GOT3 (cell line): ENCODE measurements at regions not wholly inside any gene's neighbourhood (a gene's known extent, or its start where the extent isn't known, plus 50 kb on each side); places are given as distances from the start of the nearest gene placed in this dataset.

Source experiments
- DNase-seq: peaks from one replicate; lab custom pipeline; 2025; ENCODE audit warnings: mixed read lengths; lab: John Stamatoyannopoulos, UW

- no peak for DNase-seq
Measured at GRCh38 chr2:122112216-122113005, 357.0 kb downstream of the TSN start.

- no peak for DNase-seq
Measured at GRCh38 chr2:122114421-122114820, 359.0 kb downstream of the TSN start.

DNA sequence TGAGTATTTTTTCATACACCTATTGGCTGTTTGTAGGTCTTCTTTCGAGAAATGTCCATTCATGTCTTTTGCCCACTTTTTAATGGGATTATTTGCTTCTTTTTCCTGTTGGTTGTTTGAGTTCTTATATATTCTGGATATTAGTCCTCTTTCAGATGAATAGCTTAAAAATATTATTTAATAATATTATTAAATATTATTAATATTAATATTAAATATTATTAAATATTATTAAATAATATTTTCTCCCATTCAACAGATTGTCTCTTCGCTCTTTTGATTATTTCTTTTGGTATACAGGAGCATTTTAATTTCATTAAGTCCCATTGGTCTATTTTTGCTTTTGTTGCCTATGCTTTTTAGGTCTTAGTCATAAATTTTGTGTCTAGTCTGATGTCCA lies 361.9 kb downstream of the TSN start:
- DNase-seq = no peak

GRCh38 chr2:122129399-122129798 lies 373.9 kb downstream of the TSN start:
- DNase-seq = no peak

DNA sequence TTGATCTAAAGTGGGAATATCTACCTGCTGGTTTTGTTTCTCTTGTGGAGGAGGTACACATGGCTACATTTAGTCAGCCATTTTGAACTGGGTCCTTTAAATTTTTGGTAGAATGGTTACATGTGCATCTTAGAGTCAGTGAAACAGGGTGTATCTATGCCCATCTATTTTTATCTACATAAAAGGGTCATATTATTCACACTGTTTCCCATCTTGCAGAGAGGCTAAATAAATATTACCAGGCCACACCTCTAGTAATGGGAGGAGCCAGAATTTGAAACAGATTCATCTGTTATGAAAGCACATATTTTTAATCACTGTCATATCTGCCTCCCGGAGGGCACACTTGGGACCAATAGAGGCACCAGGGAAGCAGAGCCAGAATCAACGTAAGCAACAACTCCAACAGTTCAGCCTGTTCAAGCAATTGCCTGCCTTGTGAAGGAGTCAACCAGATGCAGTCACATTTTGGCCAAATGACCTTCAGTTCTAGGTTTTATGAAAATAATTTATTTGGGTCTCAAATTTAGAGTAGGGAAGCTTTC lies 376.8 kb downstream of the TSN start:
- no peak for DNase-seq

DNA sequence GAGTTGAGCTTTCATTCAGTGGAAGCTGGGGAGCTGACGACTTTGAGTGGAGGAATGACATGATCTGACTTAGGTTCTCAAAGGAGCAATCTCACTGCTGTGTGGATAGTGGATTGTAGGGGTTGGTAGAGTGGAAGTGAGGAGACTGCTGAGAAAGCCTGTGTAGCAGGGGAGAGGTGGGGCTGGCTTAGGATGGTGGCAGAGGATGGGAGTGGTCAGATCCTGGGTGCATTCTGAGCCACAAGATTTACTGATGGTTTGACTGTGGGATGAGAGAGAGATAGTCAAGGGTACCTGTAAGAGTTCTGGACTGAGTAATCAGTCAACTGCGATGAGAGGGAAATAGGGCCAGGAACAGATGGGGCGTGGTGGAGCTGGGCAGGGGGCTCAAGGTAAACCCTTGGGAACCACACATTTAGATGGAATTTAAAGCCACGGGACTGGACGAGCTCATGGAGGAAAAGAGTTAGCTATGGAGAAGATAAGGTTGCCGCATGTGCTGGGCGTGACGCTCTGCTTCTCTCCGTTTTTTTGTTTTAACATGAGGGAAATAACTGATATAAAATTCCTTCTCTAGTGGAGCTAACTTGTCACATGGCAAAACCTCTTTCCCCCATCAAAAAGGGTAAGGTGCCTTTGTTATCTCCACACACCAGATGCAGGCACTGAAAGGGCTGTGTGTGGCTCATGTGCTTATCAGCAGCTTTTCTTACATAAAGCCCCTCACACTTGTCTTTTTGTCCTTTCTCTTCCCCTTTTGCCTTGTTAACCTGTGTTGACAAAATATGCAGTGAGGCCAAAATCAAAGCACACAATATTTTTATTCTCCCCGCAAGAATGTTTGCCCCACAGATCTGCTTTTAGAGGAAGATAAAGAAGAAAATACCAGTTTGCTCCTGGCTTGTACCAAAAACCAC lies 379.8 kb downstream of the TSN start:
- no peak for DNase-seq

GRCh38 chr2:122136056-122136455 lies 380.6 kb downstream of the TSN start:
- DNase-seq = no peak

GRCh38 chr2:122138561-122138960 lies 383.1 kb downstream of the TSN start:
- no peak for DNase-seq

GRCh38 chr2:122139739-122140420 lies 384.4 kb downstream of the TSN start:
- no peak for DNase-seq

DNA sequence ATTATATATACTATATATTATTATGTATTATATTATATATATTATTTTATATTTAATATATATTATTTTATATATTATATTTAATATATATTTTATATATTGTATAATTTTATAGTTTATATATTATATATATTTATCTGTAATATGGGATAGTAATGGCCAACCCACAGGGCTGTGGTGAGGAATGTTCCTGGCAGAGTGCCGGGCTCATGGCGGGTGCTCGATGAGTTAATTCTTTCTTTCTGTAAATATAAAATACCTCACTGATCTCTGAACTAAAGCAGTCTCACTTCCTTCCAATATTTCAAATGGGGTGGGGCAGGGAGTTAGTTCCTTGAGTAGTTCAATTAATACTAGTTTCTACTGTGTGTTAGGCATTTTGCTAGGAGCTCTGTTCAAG lies 389.4 kb downstream of the TSN start:
- no peak for DNase-seq

- DNase-seq = no peak
Measured at GRCh38 chr2:122145856-122146255, 390.4 kb downstream of the TSN start.

DNA sequence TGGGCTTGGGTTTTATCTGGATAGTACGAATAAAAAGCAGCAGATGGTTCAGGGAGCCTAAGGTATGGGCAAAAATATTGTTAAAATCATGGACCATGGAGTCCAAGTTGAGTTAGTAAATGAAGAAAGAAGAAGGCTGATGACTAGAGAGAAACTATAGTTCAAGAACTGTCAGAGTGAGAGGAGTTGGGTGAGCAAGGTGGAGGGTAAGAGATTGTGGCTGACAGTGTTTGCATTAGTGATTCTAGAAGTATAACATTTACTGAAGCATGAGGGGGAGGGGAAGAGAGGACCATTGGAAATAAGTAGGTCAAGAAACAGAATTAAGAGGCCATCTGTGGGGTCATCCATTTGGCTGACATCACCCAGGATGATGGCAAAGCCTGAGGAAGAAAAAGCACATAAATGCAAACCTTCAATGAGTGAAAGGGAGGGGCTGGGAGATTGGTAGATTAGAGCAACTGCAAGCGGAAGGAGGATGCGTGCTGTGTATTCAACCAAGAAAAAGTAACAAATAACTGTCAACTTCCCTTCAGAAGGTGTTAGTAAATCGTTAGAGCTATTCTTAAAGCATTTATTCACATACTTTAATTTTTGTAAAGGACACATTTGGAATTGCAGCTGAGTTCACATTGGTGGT lies 392.8 kb downstream of the TSN start:
- DNase-seq = no peak

DNA sequence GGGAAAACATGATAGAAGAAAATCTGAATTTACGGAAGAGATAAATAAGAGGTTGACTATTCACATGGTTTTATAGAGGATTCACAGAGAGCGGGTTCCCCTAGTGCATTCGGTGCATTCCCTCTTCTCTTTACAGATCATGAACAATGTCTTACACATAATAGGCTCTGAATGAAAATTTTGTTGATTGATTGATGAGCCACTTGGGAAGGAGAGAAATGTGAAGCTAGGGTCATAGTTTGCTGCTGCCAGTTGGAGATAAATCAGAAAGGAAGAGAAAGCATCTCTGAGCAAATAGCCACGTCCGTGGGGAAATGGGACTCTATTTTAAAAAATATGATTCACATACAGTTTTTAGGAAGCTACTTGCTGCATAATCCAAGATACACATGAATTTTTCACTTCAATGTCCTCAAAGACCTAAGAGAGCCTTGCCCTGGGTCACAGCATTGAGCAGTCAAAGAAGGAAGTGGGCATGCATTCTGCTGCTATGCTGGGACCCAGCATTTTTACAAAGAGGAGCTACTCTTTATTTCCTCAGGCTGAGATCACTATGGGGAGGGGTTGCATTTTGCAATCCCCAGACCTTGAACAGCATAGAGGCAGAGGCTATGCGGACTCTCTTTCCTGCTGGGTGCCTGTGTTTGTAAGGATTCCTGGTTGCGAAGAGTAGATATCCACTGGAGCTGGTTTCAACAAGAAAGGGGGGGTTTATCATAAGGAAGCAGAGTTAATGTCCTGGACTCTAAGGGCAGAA lies 395.3 kb downstream of the TSN start:
- no peak for DNase-seq

DNA sequence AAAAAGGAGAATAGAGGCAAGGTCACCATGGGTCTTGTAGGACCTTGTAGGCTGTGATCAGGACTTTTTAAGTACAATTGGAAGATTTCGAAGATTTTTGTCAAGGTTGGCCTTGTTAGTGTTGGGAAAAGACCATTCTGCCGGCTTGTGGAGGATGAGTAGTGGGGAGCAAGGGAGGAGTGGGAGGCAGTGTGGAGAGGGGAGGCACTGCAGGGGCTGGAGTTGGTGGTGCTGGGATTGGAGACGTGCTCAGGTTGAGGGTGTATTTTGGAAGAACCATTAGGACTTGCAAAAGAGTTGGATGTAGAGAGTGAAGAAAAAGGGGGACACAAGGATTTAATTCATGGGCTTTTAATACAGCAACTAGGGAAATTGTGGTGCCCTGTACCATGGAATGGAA lies 397.1 kb downstream of the TSN start:
- DNase-seq = no peak

GRCh38 chr2:122156176-122156890 lies 400.9 kb downstream of the TSN start:
- DNase-seq = no peak

- DNase-seq = no peak
Measured at GRCh38 chr2:122157158-122157557, 401.7 kb downstream of the TSN start.

- no peak for DNase-seq
Measured at GRCh38 chr2:122163617-122164016, 408.2 kb downstream of the TSN start.

GRCh38 chr2:122164964-122165363 lies 409.5 kb downstream of the TSN start:
- no peak for DNase-seq

- no peak for DNase-seq
Measured at GRCh38 chr2:122166820-122167219, 411.4 kb downstream of the TSN start.

DNA sequence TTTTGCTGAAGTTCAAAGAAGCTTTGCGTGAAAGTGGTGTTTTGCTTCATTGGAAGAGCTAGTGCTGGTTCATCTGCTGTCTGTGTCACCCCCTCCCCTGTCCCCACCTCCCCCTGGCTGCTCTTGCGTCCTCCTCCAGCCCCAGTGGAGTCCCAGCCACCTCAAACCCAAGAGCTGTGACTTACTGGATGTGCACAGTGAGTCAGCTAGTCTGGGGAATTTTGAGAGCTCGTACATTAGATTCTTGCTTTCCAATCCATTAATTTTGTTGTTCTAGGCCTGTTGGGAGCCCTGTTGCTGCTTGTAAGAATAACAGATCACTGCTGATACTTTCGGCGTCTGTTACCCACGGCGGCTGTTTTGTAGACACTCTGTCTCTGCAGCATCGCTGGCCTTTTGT lies 412.1 kb downstream of the TSN start:
- no peak for DNase-seq
